Esophagus muscularis mucosa (tissue), 4 donors: ENCODE measurements at regions not wholly inside any gene's neighbourhood (a gene's known extent, or its start where the extent isn't known, plus 50 kb on each side); places are given as distances from the start of the nearest gene placed in this dataset.

ENCODE experiments used
- DNase-seq: peaks from one replicate; pipeline ENCODE4 v3.0.0-alpha.2; 2017; ENCODE audit errors: extremely low spot score
- H3K27ac ChIP-seq, 4 donors: fragments of 200-600 bp; sonication (generic); replicated peaks in 1 of 4; 1 replicate in 3 of 4; 2 replicates in 1 of 4; pipeline ENCODE4 v1.5.1; 2016 to 2019; ENCODE audit warnings: mild to moderate bottlenecking in 1 of 4
- H3K27me3 ChIP-seq, 4 donors: fragments of 200-600 bp; sonication (generic); one replicate each; pipeline versions ENCODE4 v1.5.1 to v1.6.0; 2016 to 2019
- H3K36me3 ChIP-seq, 4 donors: fragments of 200-600 bp; sonication (generic); one replicate each; pipeline ENCODE4 v1.5.1; 2016 to 2019
- H3K4me1 ChIP-seq, 4 donors: fragments of 200-600 bp; sonication (generic); one replicate each; pipeline ENCODE4 v1.5.1; 2016 to 2019
- H3K4me3 ChIP-seq, 4 donors: fragments of 200-600 bp; sonication (generic); 1 replicate in 2 of 4; 2 replicates in 2 of 4; pipeline ENCODE4 v1.5.1; 2016 to 2019; ENCODE audit warnings: mild to moderate bottlenecking in 4 of 4, moderate library complexity in 1 of 4
- H3K9me3 ChIP-seq, 4 donors: fragments of 200-600 bp; sonication (generic); 1 replicate in 3 of 4; 2 replicates in 1 of 4; pipeline ENCODE4 v1.5.1; 2016 to 2019
- CTCF ChIP-seq, 3 experiments: fragments of 200-600 bp in 2 of 3; fragments of 450-650 bp in 1 of 3; sonication (generic) in 2 of 3; IDR thresholded peaks; one replicate each; pipeline ENCODE4 v1.5.1; 2017 to 2019; ENCODE audit warnings: antibody characterized with exemption in 3 of 3, mild to moderate bottlenecking in 2 of 3, moderate library complexity in 1 of 3
- EP300 ChIP-seq: sonication (generic); formaldehyde crosslinking; IDR thresholded peaks from one replicate; pipeline ENCODE4 v1.6.1; 2017; ENCODE audit warnings: antibody characterized with exemption
- POLR2A ChIP-seq: fragments of 450-650 bp; IDR thresholded peaks from one replicate; pipeline ENCODE4 v1.6.1; 2017; ENCODE audit warnings: antibody characterized with exemption, moderate library complexity, mild to moderate bottlenecking, low read depth
- POLR2AphosphoS5 ChIP-seq, 2 donors: sonication (generic); formaldehyde crosslinking; IDR thresholded peaks; one replicate each; pipeline ENCODE4 v1.6.1; 2017; ENCODE audit warnings: antibody characterized with exemption in 2 of 2
- WGBS: methylation state at CpG from one replicate; pipeline ENCODE4 v1.1.5; 2018; 5-methylcytosine and 5-hydroxymethylcytosine counted together
- intact Hi-C: fragments of 100-400 bp; cut with DNase I; formaldehyde crosslinking; loops from one replicate; pipeline ENCODE4 v1.15.1; 2023

GRCh38 chr21:35414507-35415139, 365.5 kb upstream of the RUNX1 start:
- Histone ChIP-seq H3K27me3 (peaks cover 0 to 17% (median 0%) of the 10 kb centered on the region in 4 donors), H3K4me1 (no peaks in the 10 kb centered on the region), H3K4me3 (no peak overlapping the region), H3K27ac (no peak overlapping the region), H3K36me3 (no peaks in the 10 kb centered on the region), H3K9me3 (no peaks in the 10 kb centered on the region)
- 57% methylated on average over 7 of the region's 7 CpGs for WGBS
- no peak for DNase-seq
- TF ChIP-seq POLR2A = no peak
- no peak for TF ChIP-seq EP300
- TF ChIP-seq CTCF (IDR thresholded peaks at IDR 0.05) = no peak
- TF ChIP-seq POLR2AphosphoS5 (IDR thresholded peaks at IDR 0.05) = no peak
- intact Hi-C loops = no loop called here

- Histone ChIP-seq H3K4me3 (no peak overlapping the region), H3K4me1 (no peaks in the 10 kb centered on the region), H3K27me3 (peaks cover 0 to 17% (median 0%) of the 10 kb centered on the region in 4 donors), H3K36me3 (no peaks in the 10 kb centered on the region), H3K27ac (no peak overlapping the region), H3K9me3 (no peaks in the 10 kb centered on the region)
- TF ChIP-seq POLR2A (no peak), CTCF (IDR thresholded peaks at IDR 0.05) (no peak), EP300 (no peak)
- intact Hi-C loops = no loop called here
- no peak for DNase-seq
- 80% methylated on average over 3 of the region's 3 CpGs for WGBS
These were observed 365.0 kb upstream of the RUNX1 start for GRCh38 chr21:35414056-35414455.

- H3K36me3 ChIP-seq = no peaks in the 10 kb centered on the region
- DNase-seq = no peak
- no peak for TF ChIP-seq CTCF (IDR thresholded peaks at IDR 0.05)
- no peak for TF ChIP-seq POLR2A
- no peak for TF ChIP-seq EP300
- no peak for TF ChIP-seq POLR2AphosphoS5 (IDR thresholded peaks at IDR 0.05)
- H3K27ac ChIP-seq = no peak overlapping the region
- H3K4me1 ChIP-seq = no peaks in the 10 kb centered on the region
- peaks cover 0 to 17% (median 0%) of the 10 kb centered on the region in 4 donors for H3K27me3 ChIP-seq
- WGBS = 96% methylated on average over 3 of the region's 3 CpGs
- H3K9me3 ChIP-seq = no peaks in the 10 kb centered on the region
- intact Hi-C loops = no loop called here
- H3K4me3 ChIP-seq = no peak overlapping the region
These were observed 363.1 kb upstream of the RUNX1 start for GRCh38 chr21:35412231-35412630.

- Histone ChIP-seq H3K4me3 (no peak overlapping the region), H3K9me3 (no peaks in the 10 kb centered on the region), H3K36me3 (no peaks in the 10 kb centered on the region), H3K27me3 (peaks cover 0 to 17% (median 0%) of the 10 kb centered on the region in 4 donors), H3K4me1 (no peaks in the 10 kb centered on the region), H3K27ac (no peak overlapping the region)
- intact Hi-C loops = no loop called here
- no peak for TF ChIP-seq EP300
- no peak for TF ChIP-seq POLR2A
- TF ChIP-seq CTCF (IDR thresholded peaks at IDR 0.05) = no peak
- TF ChIP-seq POLR2AphosphoS5 (IDR thresholded peaks at IDR 0.05) = no peak
- no peak for DNase-seq
- 93% methylated on average over 11 of the region's 11 CpGs for WGBS
These were observed 362.3 kb upstream of the RUNX1 start for GRCh38 chr21:35411434-35411833.

GRCh38 chr21:35410656-35411055, 361.6 kb upstream of the RUNX1 start:
- intact Hi-C loops = no loop called here
- H3K27ac ChIP-seq = no peak overlapping the region
- H3K36me3 ChIP-seq = no peaks in the 10 kb centered on the region
- TF ChIP-seq POLR2AphosphoS5 (IDR thresholded peaks at IDR 0.05) (no peak), CTCF (IDR thresholded peaks at IDR 0.05) (no peak), EP300 (no peak), POLR2A (no peak)
- no peaks in the 10 kb centered on the region for H3K9me3 ChIP-seq
- H3K27me3 ChIP-seq = peaks cover 0 to 24% (median 0%) of the 10 kb centered on the region in 4 donors
- WGBS = 93% methylated on average over 1 of the region's 1 CpG
- H3K4me3 ChIP-seq = no peak overlapping the region
- H3K4me1 ChIP-seq = no peaks in the 10 kb centered on the region
- DNase-seq = no peak
